T-helper 1 cell treated with Interleukin-12 subunit alpha and Interleukin-12 subunit beta and Interleukin-4 antibody, amounts not matched to agents 30 μg/mL and 1 μg/mL, for 36 hours (primary cell): ENCODE measurements at regions not wholly inside any gene's neighbourhood (a gene's known extent, or its start where the extent isn't known, plus 50 kb on each side); places are given as distances from the start of the nearest gene placed in this dataset.
"Not testable (repeated sequence)": the region's sequence is repeated elsewhere in the genome, so short reads cannot be mapped to it uniquely, and the experiment has no call there.

ENCODE experiments used
- H3K27ac Mint-ChIP-seq: one replicate; pipeline ENCODE4 v1.8.0; 2021; ENCODE audit warnings: mild to moderate bottlenecking, mixed read lengths
- H3K27me3 Mint-ChIP-seq: one replicate; pipeline ENCODE4 v1.8.0; 2021; ENCODE audit warnings: low read depth, mixed read lengths
- H3K36me3 Mint-ChIP-seq: one replicate; pipeline ENCODE4 v1.8.0; 2021; ENCODE audit warnings: low read depth, mixed read lengths
- H3K4me1 Mint-ChIP-seq: one replicate; pipeline ENCODE4 v1.8.0; 2021; ENCODE audit warnings: low read depth, mixed read lengths
- H3K4me3 Mint-ChIP-seq: one replicate; pipeline ENCODE4 v1.8.0; 2021; ENCODE audit warnings: mild to moderate bottlenecking, moderate library complexity, mixed read lengths
- H3K9me3 Mint-ChIP-seq: one replicate; pipeline ENCODE4 v1.8.0; 2021; ENCODE audit warnings: mixed read lengths

GRCh38 chr13:62502588-62502987, 1086.9 kb upstream of the PCDH20 start:
- no peaks in the 10 kb centered on the region for H3K9me3 Mint-ChIP-seq
- no peak overlapping the region for H3K27ac Mint-ChIP-seq
- H3K4me1 Mint-ChIP-seq = no peaks in the 10 kb centered on the region
- no peaks in the 10 kb centered on the region for H3K27me3 Mint-ChIP-seq
- H3K36me3 Mint-ChIP-seq = no peaks in the 10 kb centered on the region
- no peak overlapping the region for H3K4me3 Mint-ChIP-seq

GRCh38 chr13:62489731-62490130, 1074.1 kb upstream of the PCDH20 start:
- no peak overlapping the region for H3K27ac Mint-ChIP-seq
- H3K4me3 Mint-ChIP-seq = no peak overlapping the region
- H3K36me3 Mint-ChIP-seq = no peaks in the 10 kb centered on the region

DNA sequence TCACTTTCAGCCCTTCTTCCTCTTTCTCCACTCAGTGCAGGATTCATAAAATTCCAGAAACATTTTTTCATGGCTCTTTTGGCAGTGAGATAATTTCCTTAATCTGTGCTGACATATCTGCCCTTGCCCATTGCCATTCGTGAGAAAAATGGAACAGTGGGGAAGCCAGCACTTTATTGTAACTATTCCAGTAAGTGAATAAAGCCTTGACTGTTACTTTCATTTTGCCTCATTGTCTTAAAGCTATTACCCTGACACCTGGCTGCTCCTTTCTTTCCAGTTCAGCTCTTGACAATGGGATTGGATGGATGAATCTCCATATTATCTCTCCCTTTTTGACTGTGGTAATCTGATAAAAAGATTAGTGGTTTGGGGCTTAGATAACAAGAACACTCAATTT, 1068.1 kb upstream of the PCDH20 start:
- H3K27me3 Mint-ChIP-seq = no peaks in the 10 kb centered on the region

More at GRCh38 chr13:62489731-62490130, 1074.1 kb upstream of the PCDH20 start:
- Mint-ChIP-seq H3K9me3 (no peaks in the 10 kb centered on the region), H3K27me3 (no peaks in the 10 kb centered on the region), H3K4me1 (no peaks in the 10 kb centered on the region)

GRCh38 chr13:62482351-62482750, 1066.7 kb upstream of the PCDH20 start:
- no peaks in the 10 kb centered on the region for H3K36me3 Mint-ChIP-seq
- no peaks in the 10 kb centered on the region for H3K4me1 Mint-ChIP-seq
- no peaks in the 10 kb centered on the region for H3K27me3 Mint-ChIP-seq
- no peak overlapping the region for H3K27ac Mint-ChIP-seq
- no peak overlapping the region for H3K4me3 Mint-ChIP-seq
- H3K9me3 Mint-ChIP-seq = peaks cover 8% of the 10 kb centered on the region

More for the DNA sequence above, 1068.1 kb upstream of the PCDH20 start:
- no peaks in the 10 kb centered on the region for H3K4me1 Mint-ChIP-seq
- H3K9me3 Mint-ChIP-seq = peaks cover 8% of the 10 kb centered on the region
- no peak overlapping the region for H3K27ac Mint-ChIP-seq
- H3K4me3 Mint-ChIP-seq = no peak overlapping the region
- H3K36me3 Mint-ChIP-seq = no peaks in the 10 kb centered on the region

DNA sequence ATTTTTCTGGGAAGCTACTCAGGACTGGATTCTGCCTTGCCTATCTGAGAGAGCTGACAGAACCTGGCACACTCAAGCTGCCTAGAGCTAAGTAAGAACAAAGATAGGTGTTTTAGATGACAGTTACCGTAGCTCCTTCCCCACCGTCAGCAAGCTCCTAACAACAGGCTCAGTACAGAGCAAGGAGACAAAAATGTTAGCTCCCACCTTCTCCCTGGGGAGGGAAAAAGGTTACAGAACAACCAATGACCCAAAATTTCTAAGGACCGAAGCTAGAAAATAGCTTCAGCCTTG, 1058.2 kb upstream of the PCDH20 start:
- Mint-ChIP-seq H3K27me3 (no peaks in the 10 kb centered on the region), H3K27ac (no peak overlapping the region), H3K36me3 (no peaks in the 10 kb centered on the region), H3K4me3 (no peak overlapping the region), H3K4me1 (no peaks in the 10 kb centered on the region), H3K9me3 (peaks cover 5% of the 10 kb centered on the region)

- H3K4me1 Mint-ChIP-seq = no peaks in the 10 kb centered on the region
- no peaks in the 10 kb centered on the region for H3K27me3 Mint-ChIP-seq
- no peaks in the 10 kb centered on the region for H3K36me3 Mint-ChIP-seq
- H3K4me3 Mint-ChIP-seq = no peak overlapping the region
- peaks cover 5% of the 10 kb centered on the region for H3K9me3 Mint-ChIP-seq
- no peak overlapping the region for H3K27ac Mint-ChIP-seq
Observed at GRCh38 chr13:62473190-62473943, 1057.7 kb upstream of the PCDH20 start.

DNA sequence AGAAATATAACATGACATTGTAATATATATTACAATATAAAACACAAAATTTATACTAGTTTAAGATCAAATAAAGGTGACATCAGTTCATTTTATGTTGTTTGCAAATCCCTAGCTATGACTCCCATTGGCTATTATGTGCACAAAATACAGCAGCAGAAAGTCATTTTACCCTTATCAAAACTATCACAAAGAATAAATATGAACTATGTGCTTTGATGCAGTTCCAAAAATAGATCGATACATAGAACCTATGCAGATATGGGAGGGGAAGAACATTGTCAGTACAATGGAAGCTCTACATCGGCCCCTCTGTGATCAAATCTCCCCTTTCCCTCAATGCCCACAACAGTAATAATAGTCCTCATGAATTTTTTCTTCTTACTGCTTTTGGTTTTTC, 1038.1 kb upstream of the PCDH20 start:
- H3K36me3 Mint-ChIP-seq = no peaks in the 10 kb centered on the region
- H3K4me3 Mint-ChIP-seq = no peak overlapping the region
- H3K27ac Mint-ChIP-seq = no peak overlapping the region
- no peaks in the 10 kb centered on the region for H3K27me3 Mint-ChIP-seq
- no peaks in the 10 kb centered on the region for H3K4me1 Mint-ChIP-seq
- H3K9me3 Mint-ChIP-seq = peaks cover 4% of the 10 kb centered on the region

DNA sequence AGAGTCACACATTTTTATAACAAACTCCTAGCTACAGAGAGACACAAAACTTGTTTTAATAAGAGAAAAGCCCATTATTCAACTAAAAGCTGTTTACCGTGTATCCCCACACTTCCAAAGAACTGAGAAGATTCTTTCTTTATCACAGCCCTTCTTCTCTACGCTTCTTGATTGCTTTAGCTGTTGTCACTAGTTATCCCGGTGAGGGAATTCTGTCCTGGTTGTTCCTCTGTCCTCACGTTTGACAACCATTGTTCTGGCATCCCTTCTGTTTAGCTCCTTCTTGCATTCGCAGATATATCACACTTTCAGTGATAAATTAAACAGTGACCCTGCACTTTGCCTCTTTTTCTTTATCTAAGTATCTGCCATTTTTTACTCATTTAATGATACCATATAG, 1035.1 kb upstream of the PCDH20 start:
- no peak overlapping the region for H3K27ac Mint-ChIP-seq
- H3K36me3 Mint-ChIP-seq = no peaks in the 10 kb centered on the region
- no peak overlapping the region for H3K4me3 Mint-ChIP-seq
- no peaks in the 10 kb centered on the region for H3K4me1 Mint-ChIP-seq
- H3K9me3 Mint-ChIP-seq = peaks cover 2% of the 10 kb centered on the region
- H3K27me3 Mint-ChIP-seq = no peaks in the 10 kb centered on the region

DNA sequence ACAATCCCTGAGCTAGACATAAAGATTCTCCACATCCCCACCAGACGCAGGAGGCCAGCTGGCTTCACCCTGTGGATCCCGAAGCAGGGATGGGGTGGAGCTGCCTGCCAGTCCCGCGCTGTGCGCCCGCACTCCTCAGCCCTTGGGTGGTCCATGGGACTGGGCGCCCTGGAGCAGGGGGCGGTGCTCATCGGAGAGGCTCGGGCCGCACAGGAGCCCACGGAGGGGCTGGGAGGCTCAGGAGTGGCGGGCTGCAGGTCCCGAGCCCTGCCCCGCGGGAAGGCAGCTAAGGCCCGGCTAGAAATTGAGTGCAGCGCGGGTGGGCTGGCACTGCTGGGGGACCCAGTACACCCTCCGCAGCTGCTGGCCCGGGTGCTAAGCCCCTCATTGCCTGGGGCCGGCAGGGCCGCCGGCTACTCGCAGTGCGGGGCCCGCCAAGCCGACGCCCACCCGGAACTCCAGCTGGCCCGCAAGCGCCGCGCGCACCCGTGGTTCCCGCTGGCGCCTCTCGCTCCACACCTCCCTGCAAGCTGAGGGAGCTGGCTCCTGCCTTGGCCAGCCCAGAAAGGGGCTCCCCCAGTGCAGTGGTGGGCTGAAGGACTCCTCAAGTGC, 1032.2 kb upstream of the PCDH20 start:
- H3K9me3 Mint-ChIP-seq, H3K27ac Mint-ChIP-seq, H3K4me1 Mint-ChIP-seq, H3K36me3 Mint-ChIP-seq, H3K27me3 Mint-ChIP-seq, H3K4me3 Mint-ChIP-seq: not testable (repeated sequence)

GRCh38 chr13:62444805-62445204, 1029.2 kb upstream of the PCDH20 start:
- Mint-ChIP-seq H3K27me3 (no peaks in the 10 kb centered on the region), H3K4me3 (no peak overlapping the region), H3K9me3 (peaks cover 3% of the 10 kb centered on the region), H3K4me1 (no peaks in the 10 kb centered on the region), H3K27ac (no peak overlapping the region), H3K36me3 (no peaks in the 10 kb centered on the region)

- H3K36me3 Mint-ChIP-seq = no peaks in the 10 kb centered on the region
- no peaks in the 10 kb centered on the region for H3K27me3 Mint-ChIP-seq
- peaks cover 2% of the 10 kb centered on the region for H3K9me3 Mint-ChIP-seq
- no peaks in the 10 kb centered on the region for H3K4me1 Mint-ChIP-seq
- H3K27ac Mint-ChIP-seq = no peak overlapping the region
- no peak overlapping the region for H3K4me3 Mint-ChIP-seq
Observed at GRCh38 chr13:62434081-62434480, 1018.4 kb upstream of the PCDH20 start.

- no peaks in the 10 kb centered on the region for H3K36me3 Mint-ChIP-seq
- no peak overlapping the region for H3K4me3 Mint-ChIP-seq
- H3K4me1 Mint-ChIP-seq = no peaks in the 10 kb centered on the region
- no peak overlapping the region for H3K27ac Mint-ChIP-seq
- H3K27me3 Mint-ChIP-seq = no peaks in the 10 kb centered on the region
- H3K9me3 Mint-ChIP-seq = no peaks in the 10 kb centered on the region
Observed at GRCh38 chr13:62433660-62434059, 1018.0 kb upstream of the PCDH20 start.

GRCh38 chr13:62432906-62433305, 1017.3 kb upstream of the PCDH20 start:
- no peaks in the 10 kb centered on the region for H3K27me3 Mint-ChIP-seq
- H3K9me3 Mint-ChIP-seq = no peaks in the 10 kb centered on the region
- no peak overlapping the region for H3K27ac Mint-ChIP-seq
- no peak overlapping the region for H3K4me3 Mint-ChIP-seq
- H3K4me1 Mint-ChIP-seq = no peaks in the 10 kb centered on the region
- no peaks in the 10 kb centered on the region for H3K36me3 Mint-ChIP-seq

DNA sequence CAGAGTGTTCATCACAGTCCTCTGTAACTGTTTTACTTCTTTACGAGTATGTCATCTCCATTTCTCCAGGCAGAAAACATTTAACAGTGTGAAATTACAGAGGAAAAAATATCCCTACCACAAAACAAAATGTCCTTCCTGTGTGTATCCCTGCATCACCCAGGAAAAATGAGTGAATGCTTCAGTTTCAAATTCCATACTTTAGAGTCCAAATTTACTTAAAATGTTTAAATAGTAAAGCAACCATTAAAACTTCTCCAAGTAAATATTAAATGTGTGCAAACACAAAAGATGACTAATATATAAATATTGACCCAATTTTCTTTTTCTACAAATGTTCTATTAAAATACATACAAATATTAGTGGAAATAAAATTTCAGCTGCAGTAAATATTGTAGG, 1016.6 kb upstream of the PCDH20 start:
- Mint-ChIP-seq H3K36me3 (no peaks in the 10 kb centered on the region), H3K9me3 (no peaks in the 10 kb centered on the region), H3K4me1 (no peaks in the 10 kb centered on the region), H3K27me3 (no peaks in the 10 kb centered on the region), H3K27ac (no peak overlapping the region), H3K4me3 (no peak overlapping the region)

GRCh38 chr13:62431852-62432251, 1016.2 kb upstream of the PCDH20 start:
- Mint-ChIP-seq H3K9me3 (no peaks in the 10 kb centered on the region), H3K36me3 (no peaks in the 10 kb centered on the region)

More at GRCh38 chr13:62431852-62432251, 1016.2 kb upstream of the PCDH20 start:
- no peak overlapping the region for H3K4me3 Mint-ChIP-seq
- no peak overlapping the region for H3K27ac Mint-ChIP-seq
- no peaks in the 10 kb centered on the region for H3K4me1 Mint-ChIP-seq
- no peaks in the 10 kb centered on the region for H3K27me3 Mint-ChIP-seq
